Loucy (cell line): ENCODE measurements at regions not wholly inside any gene's neighbourhood (a gene's known extent, or its start where the extent isn't known, plus 50 kb on each side); places are given as distances from the start of the nearest gene placed in this dataset.

Experiments
- EZH2phosphoT487 ChIP-seq: fragments of 200-600 bp; IDR thresholded peaks from 2 replicates; pipeline ENCODE4 v1.6.1; 2018; ENCODE audit warnings: antibody characterized with exemption, mild to moderate bottlenecking, moderate library complexity, borderline replicate concordance
- TF ChIP-seq, protein P1 (sequence below): fragments of 200-600 bp; sonication (generic); conservative IDR thresholded peaks from 2 replicates; pipeline ENCODE4 v1.5.1; 2014; ENCODE audit warnings: mild to moderate bottlenecking, antibody characterized with exemption, low read length

DNA sequence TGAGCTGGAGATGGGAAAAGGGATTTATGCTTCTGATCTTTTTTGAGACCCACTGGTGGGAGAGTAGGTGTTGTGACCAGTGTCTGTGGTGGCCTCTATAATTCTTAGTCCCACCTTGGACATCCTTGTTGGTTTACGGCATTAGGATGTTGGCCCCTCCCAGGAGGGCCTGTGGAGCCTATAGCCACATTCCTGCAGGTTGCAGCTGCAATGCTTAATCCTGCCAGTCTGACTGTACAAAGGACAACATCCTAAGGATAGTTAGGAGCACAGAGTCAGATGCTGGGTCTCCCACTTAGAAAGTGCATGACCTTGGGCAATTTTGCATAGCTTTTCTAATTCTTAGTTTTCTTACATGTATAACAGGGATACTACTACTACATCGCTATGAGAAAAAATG is 150.9 kb upstream of the SLC38A2 start:
- TF ChIP-seq, protein P1, sequence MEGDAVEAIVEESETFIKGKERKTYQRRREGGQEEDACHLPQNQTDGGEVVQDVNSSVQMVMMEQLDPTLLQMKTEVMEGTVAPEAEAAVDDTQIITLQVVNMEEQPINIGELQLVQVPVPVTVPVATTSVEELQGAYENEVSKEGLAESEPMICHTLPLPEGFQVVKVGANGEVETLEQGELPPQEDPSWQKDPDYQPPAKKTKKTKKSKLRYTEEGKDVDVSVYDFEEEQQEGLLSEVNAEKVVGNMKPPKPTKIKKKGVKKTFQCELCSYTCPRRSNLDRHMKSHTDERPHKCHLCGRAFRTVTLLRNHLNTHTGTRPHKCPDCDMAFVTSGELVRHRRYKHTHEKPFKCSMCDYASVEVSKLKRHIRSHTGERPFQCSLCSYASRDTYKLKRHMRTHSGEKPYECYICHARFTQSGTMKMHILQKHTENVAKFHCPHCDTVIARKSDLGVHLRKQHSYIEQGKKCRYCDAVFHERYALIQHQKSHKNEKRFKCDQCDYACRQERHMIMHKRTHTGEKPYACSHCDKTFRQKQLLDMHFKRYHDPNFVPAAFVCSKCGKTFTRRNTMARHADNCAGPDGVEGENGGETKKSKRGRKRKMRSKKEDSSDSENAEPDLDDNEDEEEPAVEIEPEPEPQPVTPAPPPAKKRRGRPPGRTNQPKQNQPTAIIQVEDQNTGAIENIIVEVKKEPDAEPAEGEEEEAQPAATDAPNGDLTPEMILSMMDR, result no peak
- no peak for TF ChIP-seq EZH2phosphoT487
